Common myeloid progenitor, CD34-positive (primary cell): ENCODE measurements at regions not wholly inside any gene's neighbourhood (a gene's known extent, or its start where the extent isn't known, plus 50 kb on each side); places are given as distances from the start of the nearest gene placed in this dataset.

Experiments
- CTCF ChIA-PET: fragments of 350-600 bp; sonication (Branson Sonifier 250); formaldehyde crosslinking; loops from one replicate; lab custom pipeline; 2021; ENCODE audit warnings: antibody characterized with exemption; lab: Charles Lee
- POLR2A ChIA-PET: fragments of 350-600 bp; sonication (Branson Sonifier 250); formaldehyde crosslinking; loops from one replicate; lab custom pipeline; 2021; ENCODE audit warnings: antibody characterized with exemption; lab: Charles Lee
- DNase-seq, 3 donors: peaks; one replicate each; pipeline versions ENCODE4 v3.0.0 to v3.0.0-alpha.2; 2013
- H3K27ac ChIP-seq, 2 experiments: 1 replicate in 1 of 2; 2 replicates in 1 of 2; pipeline ENCODE4 v1.7.0; 2013; ENCODE audit warnings: inconsistent platforms in 2 of 2, low read length in 2 of 2, mild to moderate bottlenecking in 2 of 2, low read depth in 1 of 2, moderate library complexity in 1 of 2; ENCODE audit not compliant: severe bottlenecking in 2 of 2, insufficient read depth in 1 of 2, poor library complexity in 1 of 2
- H3K27me3 ChIP-seq, 5 experiments: replicated peaks in 2 of 5; 1 replicate in 3 of 5; 2 replicates in 2 of 5; pipeline versions ENCODE4 v1.6.1 to v1.7.0; 2013; ENCODE audit warnings: low read length in 4 of 5, mild to moderate bottlenecking in 2 of 5, moderate library complexity in 2 of 5, inconsistent platforms in 1 of 5; ENCODE audit not compliant: insufficient read depth in 5 of 5, control insufficient read depth in 4 of 5
- H3K36me3 ChIP-seq, 4 experiments: 1 replicate in 2 of 4; 2 replicates in 2 of 4; pipeline versions ENCODE4 v1.6.1 to v1.7.0; 2013; ENCODE audit warnings: low read length in 3 of 4, control low read depth in 1 of 4, mild to moderate bottlenecking in 1 of 4; ENCODE audit not compliant: control insufficient read depth in 4 of 4, insufficient read depth in 4 of 4
- H3K4me1 ChIP-seq, 4 experiments: 1 replicate in 3 of 4; 2 replicates in 1 of 4; pipeline versions ENCODE4 v1.6.1 to v1.7.1; 2013; ENCODE audit warnings: low read length in 3 of 4, mild to moderate bottlenecking in 3 of 4, control low read depth in 1 of 4, inconsistent platforms in 1 of 4, moderate library complexity in 1 of 4; ENCODE audit not compliant: control insufficient read depth in 4 of 4, insufficient read depth in 4 of 4; ENCODE audit errors: control extremely low read depth in 1 of 4
- H3K4me3 ChIP-seq, 7 experiments: 1 replicate in 4 of 7; 2 replicates in 3 of 7; pipeline versions ENCODE4 v1.5.1 to v1.7.0; 2013; ENCODE audit warnings: mild to moderate bottlenecking in 7 of 7, low read length in 6 of 7, moderate library complexity in 6 of 7, inconsistent platforms in 2 of 7, low read depth in 2 of 7, control low read depth in 1 of 7; ENCODE audit not compliant: insufficient read depth in 4 of 7, control insufficient read depth in 1 of 7; ENCODE audit errors: extremely low read depth in 1 of 7
- H3K9me3 ChIP-seq, 5 experiments: 1 replicate in 4 of 5; 2 replicates in 1 of 5; pipeline versions ENCODE4 v1.6.1 to v1.7.1; 2013; ENCODE audit warnings: low read length in 4 of 5, mild to moderate bottlenecking in 2 of 5, inconsistent platforms in 1 of 5, low read depth in 1 of 5, moderate library complexity in 1 of 5; ENCODE audit not compliant: control insufficient read depth in 4 of 5, insufficient read depth in 2 of 5; ENCODE audit errors: control extremely low read depth in 1 of 5
- WGBS: methylation state at CpG from one replicate; pipeline ENCODE4 v1.1.5; 2013; ENCODE audit not compliant: insufficient coverage; 5-methylcytosine and 5-hydroxymethylcytosine counted together

DNA sequence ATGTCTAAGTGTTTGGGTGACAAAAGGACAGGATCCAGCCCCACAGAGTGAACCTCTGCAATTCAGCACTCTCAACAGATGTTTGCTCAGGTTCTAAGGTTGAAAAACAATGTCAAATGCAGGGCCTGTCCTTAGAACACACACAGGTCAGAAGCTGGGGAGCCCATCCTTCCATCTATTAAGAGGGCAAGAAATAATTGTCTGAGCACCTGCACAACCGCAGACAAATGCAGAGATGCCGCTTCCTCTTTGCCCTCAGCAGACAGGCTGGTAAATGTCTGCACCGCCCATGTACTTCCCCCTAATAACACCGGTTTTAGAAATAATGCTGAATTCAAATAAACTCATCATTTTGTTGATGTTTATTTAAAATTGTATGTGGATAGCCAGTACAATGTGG is 414.5 kb upstream of the ADAMTS16 start:
- H3K9me3 ChIP-seq: no peaks in the 10 kb centered on the region
- no peak overlapping the region for H3K4me3 ChIP-seq
- no peak overlapping the region for H3K27ac ChIP-seq
- POLR2A ChIA-PET: no interaction called here
- DNase-seq: no peak
- no CpG with 5 or more reads among the region's 4 CpGs for WGBS
- CTCF ChIA-PET: no interaction called here
- no peaks in the 10 kb centered on the region for H3K27me3 ChIP-seq
- H3K36me3 ChIP-seq: no peaks in the 10 kb centered on the region
- H3K4me1 ChIP-seq: no peaks in the 10 kb centered on the region

DNA sequence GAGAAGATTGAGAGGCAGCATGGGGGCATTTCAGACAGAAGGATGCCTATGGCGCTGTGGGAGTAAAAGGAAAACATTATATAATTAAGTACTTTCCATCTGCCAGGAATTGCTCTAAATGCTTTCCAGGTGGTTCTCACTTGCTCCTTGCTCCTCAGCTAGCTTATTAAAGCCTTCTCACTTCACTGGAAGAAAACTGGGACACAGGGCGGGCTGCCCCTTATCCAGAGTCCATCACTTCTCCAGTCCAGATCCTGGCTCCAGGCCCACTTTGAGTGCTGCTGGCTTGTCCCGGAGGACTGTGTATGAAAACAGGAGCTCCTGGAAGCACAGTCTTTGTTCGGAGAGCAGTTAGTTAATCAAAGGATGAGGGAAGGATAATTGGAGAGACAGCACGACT is 409.9 kb upstream of the ADAMTS16 start:
- CTCF ChIA-PET: no interaction called here
- H3K4me1 ChIP-seq: no peaks in the 10 kb centered on the region
- no peak overlapping the region for H3K27ac ChIP-seq
- no peak for DNase-seq
- H3K4me3 ChIP-seq: no peak overlapping the region
- H3K9me3 ChIP-seq: no peaks in the 10 kb centered on the region
- no peaks in the 10 kb centered on the region for H3K27me3 ChIP-seq
- no peaks in the 10 kb centered on the region for H3K36me3 ChIP-seq
- 90% methylated on average over 4 of the region's 5 CpGs for WGBS
- POLR2A ChIA-PET: no interaction called here

DNA sequence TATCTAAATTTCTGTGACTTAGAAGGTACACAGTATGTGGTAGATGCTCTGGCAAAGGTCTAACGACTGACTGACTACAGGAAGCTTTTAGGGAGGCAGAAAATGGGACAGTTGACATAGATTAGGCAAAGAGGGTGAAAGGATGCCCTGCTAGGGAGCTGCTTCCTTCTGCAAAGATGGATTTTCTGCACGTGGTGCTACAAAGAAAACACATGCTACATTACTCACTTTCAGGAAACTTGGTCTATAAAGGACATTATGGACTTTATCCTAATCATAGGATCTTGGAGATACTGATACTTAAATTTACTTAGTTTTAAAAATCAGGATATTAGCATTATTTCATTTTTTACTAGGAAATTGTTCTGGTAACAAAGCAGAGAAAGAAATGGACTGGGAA is 405.8 kb upstream of the ADAMTS16 start:
- no peak overlapping the region for H3K4me3 ChIP-seq
- POLR2A ChIA-PET: no interaction called here
- H3K4me1 ChIP-seq: no peaks in the 10 kb centered on the region
- H3K27ac ChIP-seq: no peak overlapping the region
- H3K36me3 ChIP-seq: no peaks in the 10 kb centered on the region
- no peak for DNase-seq
- no peaks in the 10 kb centered on the region for H3K9me3 ChIP-seq
- H3K27me3 ChIP-seq: no peaks in the 10 kb centered on the region
- 83% methylated on average over 1 of the region's 2 CpGs for WGBS
- CTCF ChIA-PET: no interaction called here

DNA sequence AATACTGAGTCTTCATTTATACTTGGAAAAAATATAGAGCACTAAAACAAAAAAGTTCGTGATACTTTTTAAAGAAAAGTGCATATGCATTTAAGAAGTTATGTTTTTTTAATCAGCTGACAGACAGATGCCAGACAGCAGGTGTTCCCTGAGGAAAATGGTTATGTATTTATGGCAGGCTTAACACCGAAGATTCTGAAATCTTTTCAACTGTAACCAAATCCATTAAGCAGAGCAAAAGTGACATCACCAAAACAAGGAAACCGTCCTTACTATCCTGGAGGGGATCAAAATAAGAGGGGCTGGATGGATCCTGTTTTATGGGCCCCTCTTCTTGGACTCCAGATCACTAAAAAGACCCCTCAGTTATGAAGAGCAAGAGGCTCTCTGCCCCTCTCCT is 404.9 kb upstream of the ADAMTS16 start:
- ChIA-PET CTCF (interaction anchor here (1.0 kb wide), 1 partner anchor 46 kb away, joined by 3 read pairs; no protein-coding TSS in a partner anchor), POLR2A (no interaction called here)
- no peaks in the 10 kb centered on the region for H3K27me3 ChIP-seq
- no peak overlapping the region for H3K4me3 ChIP-seq
- no peaks in the 10 kb centered on the region for H3K9me3 ChIP-seq
- H3K4me1 ChIP-seq: no peaks in the 10 kb centered on the region
- no peak for DNase-seq
- H3K36me3 ChIP-seq: no peaks in the 10 kb centered on the region
- WGBS: 80% methylated on average over 2 of the region's 3 CpGs
- H3K27ac ChIP-seq: no peak overlapping the region

DNA sequence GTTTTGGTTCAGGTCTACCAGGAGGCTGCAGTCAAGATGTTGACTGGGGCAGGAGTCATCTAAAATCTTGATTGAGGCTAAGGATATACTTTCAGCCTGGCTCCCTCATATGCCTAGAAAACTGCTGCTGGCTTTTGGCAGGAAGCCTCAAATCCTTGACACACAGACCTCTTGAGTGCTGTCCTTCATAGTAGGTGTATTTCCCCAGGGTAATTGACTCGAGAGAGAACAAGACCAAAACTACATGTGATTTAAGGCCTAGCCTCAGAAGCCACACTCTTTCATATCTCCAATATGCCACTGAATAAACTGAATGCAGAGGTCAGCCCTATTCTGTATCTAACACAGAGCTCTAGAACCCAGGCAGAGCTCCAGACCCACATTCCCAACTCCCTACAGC is 402.3 kb upstream of the ADAMTS16 start:
- Histone ChIP-seq H3K4me3 (no peak overlapping the region), H3K4me1 (no peaks in the 10 kb centered on the region), H3K27ac (no peak overlapping the region), H3K9me3 (no peaks in the 10 kb centered on the region), H3K36me3 (no peaks in the 10 kb centered on the region), H3K27me3 (no peaks in the 10 kb centered on the region)
- WGBS: no CpG with 5 or more reads among the region's 1 CpG
- CTCF ChIA-PET: interaction anchor here (0.8 kb wide), 1 partner anchor 1510 kb away, joined by 3 read pairs; no protein-coding TSS in a partner anchor
- POLR2A ChIA-PET: no interaction called here
- no peak for DNase-seq

DNA sequence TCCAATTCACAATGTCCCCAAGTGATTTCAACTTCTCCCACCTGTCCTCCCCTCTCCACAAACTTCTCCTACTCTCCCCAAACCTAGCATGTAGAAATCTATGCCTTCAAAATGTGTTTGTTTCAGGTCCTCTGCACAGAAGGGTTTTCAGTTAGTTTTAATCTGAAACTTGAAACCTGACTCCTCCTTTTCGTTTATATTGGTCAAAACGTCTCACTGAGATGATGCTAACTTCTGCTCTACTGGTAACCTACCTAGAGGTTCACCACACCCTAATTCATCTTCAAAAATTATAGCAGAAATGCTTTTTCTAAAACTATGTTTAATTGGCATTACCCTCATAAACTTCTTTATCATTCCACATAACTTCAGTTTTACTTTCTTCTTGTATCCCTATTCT is 401.8 kb upstream of the ADAMTS16 start:
- no peak for DNase-seq
- WGBS: 75% methylated on average over 2 of the region's 2 CpGs
- CTCF ChIA-PET: interaction anchor here (0.8 kb wide), 1 partner anchor 1509 kb away, joined by 3 read pairs; no protein-coding TSS in a partner anchor

DNA sequence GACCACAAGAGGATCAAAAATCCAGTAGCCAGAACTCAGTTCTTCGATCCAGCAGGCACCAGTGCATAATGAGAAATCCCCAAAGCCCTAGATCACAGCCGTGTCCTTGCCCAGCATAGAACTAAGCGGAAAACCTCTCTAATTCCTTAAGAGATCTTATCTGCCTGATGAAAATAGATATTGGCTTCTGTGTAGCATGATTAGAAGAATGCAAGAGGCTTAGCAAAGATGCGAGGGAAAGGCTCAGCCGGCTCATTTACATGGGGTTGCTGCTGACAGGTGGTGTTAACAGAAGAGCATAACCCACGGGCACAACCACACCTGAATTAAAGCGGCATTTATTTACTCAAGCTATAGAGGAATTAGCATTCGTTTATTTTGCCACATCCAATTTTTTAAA is 400.0 kb upstream of the ADAMTS16 start:
- H3K36me3 ChIP-seq: no peaks in the 10 kb centered on the region
- ChIA-PET POLR2A (no interaction called here), CTCF (no interaction called here)
- DNase-seq: no peak
- no peak overlapping the region for H3K27ac ChIP-seq
- no peaks in the 10 kb centered on the region for H3K4me1 ChIP-seq
- no peak overlapping the region for H3K4me3 ChIP-seq
- WGBS: 80% methylated on average over 6 of the region's 8 CpGs
- no peaks in the 10 kb centered on the region for H3K9me3 ChIP-seq
- H3K27me3 ChIP-seq: no peaks in the 10 kb centered on the region

More for the DNA sequence above, 401.8 kb upstream of the ADAMTS16 start:
- Histone ChIP-seq H3K4me3 (no peak overlapping the region), H3K27ac (no peak overlapping the region), H3K36me3 (no peaks in the 10 kb centered on the region), H3K4me1 (no peaks in the 10 kb centered on the region), H3K9me3 (no peaks in the 10 kb centered on the region), H3K27me3 (no peaks in the 10 kb centered on the region)
- POLR2A ChIA-PET: no interaction called here
